NCI-H1105 treated with DMSO at 0.1 percent for 48 hours (cell line): ENCODE measurements at regions not wholly inside any gene's neighbourhood (a gene's known extent, or its start where the extent isn't known, plus 50 kb on each side); places are given as distances from the start of the nearest gene placed in this dataset.
"Not testable (repeated sequence)": the region's sequence is repeated elsewhere in the genome, so short reads cannot be mapped to it uniquely, and the experiment has no call there.

Source experiments
- DNase-seq: peaks from one replicate; lab custom pipeline; 2025; lab: John Stamatoyannopoulos, UW

- DNase-seq = no peak
These were observed 306.2 kb downstream of the CCSER2 start for GRCh38 chr10:84634636-84635035.

- DNase-seq = not testable (repeated sequence)
These were observed 322.2 kb downstream of the CCSER2 start for GRCh38 chr10:84650628-84651027.

- DNase-seq = no peak
These were observed 326.3 kb downstream of the CCSER2 start for GRCh38 chr10:84654671-84655070.

- DNase-seq = no peak
These were observed 330.6 kb downstream of the CCSER2 start for GRCh38 chr10:84659027-84659426.

GRCh38 chr10:84659497-84660439 is 331.4 kb downstream of the CCSER2 start:
- DNase-seq = no peak

GRCh38 chr10:84660450-84661159 is 332.2 kb downstream of the CCSER2 start:
- DNase-seq = no peak

GRCh38 chr10:84665211-84665610 is 336.8 kb downstream of the CCSER2 start:
- DNase-seq = no peak

GRCh38 chr10:84665883-84666463 is 337.6 kb downstream of the CCSER2 start:
- DNase-seq = no peak

- DNase-seq = peak; percentile 43
These were observed 339.9 kb downstream of the CCSER2 start for GRCh38 chr10:84668186-84668763.

- no peak for DNase-seq
These were observed 346.7 kb downstream of the CCSER2 start for GRCh38 chr10:84675060-84675459.

GRCh38 chr10:84676536-84676935 is 348.1 kb downstream of the CCSER2 start:
- DNase-seq = no peak

- DNase-seq = no peak
These were observed 353.4 kb downstream of the CCSER2 start for GRCh38 chr10:84681781-84682180.

- DNase-seq = no peak
These were observed 355.2 kb downstream of the CCSER2 start for GRCh38 chr10:84683550-84683949.

GRCh38 chr10:84683980-84684740 is 355.8 kb downstream of the CCSER2 start:
- no peak for DNase-seq

- DNase-seq = no peak
These were observed 356.8 kb downstream of the CCSER2 start for GRCh38 chr10:84685047-84685660.

- no peak for DNase-seq
These were observed 364.6 kb downstream of the CCSER2 start for GRCh38 chr10:84693006-84693405.

GRCh38 chr10:84695902-84696301 is 367.5 kb downstream of the CCSER2 start:
- DNase-seq = no peak

- DNase-seq = no peak
These were observed 368.2 kb downstream of the CCSER2 start for GRCh38 chr10:84696610-84697009.

- DNase-seq = no peak
These were observed 370.6 kb downstream of the CCSER2 start for GRCh38 chr10:84698989-84699388.

- no peak for DNase-seq
These were observed 372.4 kb downstream of the CCSER2 start for GRCh38 chr10:84700668-84701369.

- no peak for DNase-seq
These were observed 373.0 kb downstream of the CCSER2 start for GRCh38 chr10:84701370-84701720.
